ENCODE measurements at regions not wholly inside any gene's neighbourhood (a gene's known extent, or its start where the extent isn't known, plus 50 kb on each side); places are given as distances from the start of the nearest gene placed in this dataset.

DNA sequence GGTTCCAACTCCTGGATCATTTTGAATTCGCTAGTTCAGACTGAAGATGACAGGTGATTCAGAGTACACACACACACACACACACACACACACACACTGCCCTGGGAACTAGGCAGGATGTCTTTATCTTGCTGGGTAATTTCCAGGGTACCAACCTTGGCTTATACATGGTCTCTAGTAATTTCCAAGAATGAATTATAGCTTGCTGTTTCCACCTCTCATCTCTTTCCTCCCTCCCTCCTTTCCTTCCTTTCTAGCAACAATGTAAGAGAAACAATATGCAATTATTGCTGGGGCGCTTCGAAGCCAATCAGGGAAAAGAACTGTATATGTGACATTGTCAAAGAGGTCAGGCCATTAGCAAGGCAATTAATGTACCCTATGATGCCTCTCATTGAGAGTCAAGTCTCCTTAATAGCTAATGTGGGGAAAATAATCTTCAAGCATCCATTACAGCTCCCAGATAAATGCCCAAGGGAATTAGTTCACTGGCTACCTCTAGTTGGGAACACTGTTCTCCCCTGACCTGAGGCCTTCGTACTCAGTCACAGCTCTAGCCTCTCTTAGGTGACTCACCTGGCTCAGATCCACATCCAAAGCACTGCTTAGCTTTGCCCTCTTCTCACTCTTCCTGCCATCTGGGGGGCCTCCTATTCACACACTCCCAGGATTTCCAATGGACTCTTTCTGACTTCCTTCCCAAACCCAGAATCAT, 311.5 kb downstream of the PPP1R2C start:
- Histone ChIP-seq H3K27me3 (ENCODE audit: control insufficient read depth in 3 of 3, insufficient read depth in 3 of 3, low read depth in 1 of 3, low read length in 3 of 3) (no peaks in the 10 kb centered on the region), H2BK5ac (ENCODE audit: low read length) (no peak overlapping the region), H2BK120ac (ENCODE audit: low read depth, low read length) (no peak overlapping the region), H2BK15ac (ENCODE audit: low read length) (no peak overlapping the region), H2AK5ac (ENCODE audit: low read depth, low read length) (no peak overlapping the region), H3K4me2 (ENCODE audit: insufficient read depth, low read length, poor library complexity, severe bottlenecking) (no peak overlapping the region), H3K9me3 (replicated peaks in 1 of 2; ENCODE audit: control insufficient read depth in 2 of 2, insufficient read depth in 1 of 2, low read depth in 1 of 2, low read length in 2 of 2) (no peaks in the 10 kb centered on the region), H3K4ac (ENCODE audit: low read length) (no peak overlapping the region), H3K4me3 (ENCODE audit: low read length in 2 of 2) (no peak overlapping the region), H3K36me3 (replicated peaks in 1 of 2; ENCODE audit: control insufficient read depth in 2 of 2, insufficient read depth in 2 of 2, low read length in 2 of 2) (no peaks in the 10 kb centered on the region), H3K14ac (ENCODE audit: low read length) (no peak overlapping the region), H3K23ac (ENCODE audit: low read depth, low read length, poor library complexity) (no peak overlapping the region), H2BK12ac (ENCODE audit: low read length) (no peak overlapping the region), H3K18ac (ENCODE audit: low read length) (no peak overlapping the region), H3K27ac (replicated peaks; ENCODE audit: low read length) (no peak overlapping the region), H2AFZ (ENCODE audit: low read length) (no peak overlapping the region), H3K9ac (ENCODE audit: low read depth, low read length, poor library complexity) (no peak overlapping the region), H3K4me1 (ENCODE audit: control insufficient read depth in 2 of 2, insufficient read depth in 1 of 2, low read depth in 1 of 2, low read length in 2 of 2) (no peaks in the 10 kb centered on the region), H4K91ac (ENCODE audit: low read depth, low read length, poor library complexity) (no peak overlapping the region), H4K8ac (ENCODE audit: low read depth, low read length) (no peak overlapping the region), H3K79me1 (ENCODE audit: low read depth, low read length) (no peaks in the 10 kb centered on the region)
- no CpG with 5 or more reads among the region's 4 CpGs for WGBS, 2 donors (ENCODE audit: extremely low coverage in 2 of 2, insufficient read length in 2 of 2, insufficient replicate concordance in 1 of 2)
- no peak for DNase-seq (ENCODE audit: low spot score)

- Histone ChIP-seq H3K4me1 (ENCODE audit: control insufficient read depth in 2 of 2, insufficient read depth in 1 of 2, low read depth in 1 of 2, low read length in 2 of 2) (no peaks in the 10 kb centered on the region), H3K4me3 (ENCODE audit: low read length in 2 of 2) (no peak overlapping the region)
These were observed 312.1 kb downstream of the PPP1R2C start for GRCh38 chrX:42465821-42466220.

GRCh38 chrX:42463706-42464490, 314.1 kb downstream of the PPP1R2C start:
- no peak overlapping the region for H3K9ac ChIP-seq (ENCODE audit: low read depth, low read length, poor library complexity)
- no CpG with 5 or more reads among the region's 4 CpGs for WGBS, 2 donors (ENCODE audit: extremely low coverage in 2 of 2, insufficient read length in 2 of 2, insufficient replicate concordance in 1 of 2)
- H2AK5ac ChIP-seq (ENCODE audit: low read depth, low read length) = no peak overlapping the region
- no peak overlapping the region for H2BK15ac ChIP-seq (ENCODE audit: low read length)
- no peak overlapping the region for H3K4me3 ChIP-seq (ENCODE audit: low read length in 2 of 2)
- no peaks in the 10 kb centered on the region for H3K9me3 ChIP-seq (replicated peaks in 1 of 2; ENCODE audit: control insufficient read depth in 2 of 2, insufficient read depth in 1 of 2, low read depth in 1 of 2, low read length in 2 of 2)
- no peaks in the 10 kb centered on the region for H3K79me1 ChIP-seq (ENCODE audit: low read depth, low read length)
- H3K4me2 ChIP-seq (ENCODE audit: insufficient read depth, low read length, poor library complexity, severe bottlenecking) = no peak overlapping the region
- H4K91ac ChIP-seq (ENCODE audit: low read depth, low read length, poor library complexity) = no peak overlapping the region
- H2AFZ ChIP-seq (ENCODE audit: low read length) = no peak overlapping the region
- no peaks in the 10 kb centered on the region for H3K36me3 ChIP-seq (replicated peaks in 1 of 2; ENCODE audit: control insufficient read depth in 2 of 2, insufficient read depth in 2 of 2, low read length in 2 of 2)
- H3K4me1 ChIP-seq (ENCODE audit: control insufficient read depth in 2 of 2, insufficient read depth in 1 of 2, low read depth in 1 of 2, low read length in 2 of 2) = no peaks in the 10 kb centered on the region
- no peak overlapping the region for H4K8ac ChIP-seq (ENCODE audit: low read depth, low read length)
- H3K27me3 ChIP-seq (ENCODE audit: control insufficient read depth in 3 of 3, insufficient read depth in 3 of 3, low read depth in 1 of 3, low read length in 3 of 3) = no peaks in the 10 kb centered on the region
- no peak overlapping the region for H3K14ac ChIP-seq (ENCODE audit: low read length)
- H2BK5ac ChIP-seq (ENCODE audit: low read length) = no peak overlapping the region
- no peak for DNase-seq (ENCODE audit: low spot score)
- no peak overlapping the region for H3K18ac ChIP-seq (ENCODE audit: low read length)
- no peak overlapping the region for H2BK120ac ChIP-seq (ENCODE audit: low read depth, low read length)
- no peak overlapping the region for H3K4ac ChIP-seq (ENCODE audit: low read length)
- no peak overlapping the region for H3K23ac ChIP-seq (ENCODE audit: low read depth, low read length, poor library complexity)
- no peak overlapping the region for H3K27ac ChIP-seq (replicated peaks; ENCODE audit: low read length)
- H2BK12ac ChIP-seq (ENCODE audit: low read length) = no peak overlapping the region

More at GRCh38 chrX:42465821-42466220, 312.1 kb downstream of the PPP1R2C start:
- DNase-seq (ENCODE audit: low spot score) = no peak
- no CpG with 5 or more reads among the region's 1 CpG for WGBS, 2 donors (ENCODE audit: extremely low coverage in 2 of 2, insufficient read length in 2 of 2, insufficient replicate concordance in 1 of 2)
- Histone ChIP-seq H3K14ac (ENCODE audit: low read length) (no peak overlapping the region), H3K27ac (replicated peaks; ENCODE audit: low read length) (no peak overlapping the region), H3K23ac (ENCODE audit: low read depth, low read length, poor library complexity) (no peak overlapping the region), H2BK5ac (ENCODE audit: low read length) (no peak overlapping the region), H2BK12ac (ENCODE audit: low read length) (no peak overlapping the region), H3K4ac (ENCODE audit: low read length) (no peak overlapping the region), H4K91ac (ENCODE audit: low read depth, low read length, poor library complexity) (no peak overlapping the region), H2BK15ac (ENCODE audit: low read length) (no peak overlapping the region), H3K79me1 (ENCODE audit: low read depth, low read length) (no peaks in the 10 kb centered on the region), H3K18ac (ENCODE audit: low read length) (no peak overlapping the region), H4K8ac (ENCODE audit: low read depth, low read length) (no peak overlapping the region), H2BK120ac (ENCODE audit: low read depth, low read length) (no peak overlapping the region), H3K4me2 (ENCODE audit: insufficient read depth, low read length, poor library complexity, severe bottlenecking) (no peak overlapping the region), H2AK5ac (ENCODE audit: low read depth, low read length) (no peak overlapping the region), H3K9ac (ENCODE audit: low read depth, low read length, poor library complexity) (no peak overlapping the region), H2AFZ (ENCODE audit: low read length) (no peak overlapping the region), H3K27me3 (ENCODE audit: control insufficient read depth in 3 of 3, insufficient read depth in 3 of 3, low read depth in 1 of 3, low read length in 3 of 3) (no peaks in the 10 kb centered on the region), H3K36me3 (replicated peaks in 1 of 2; ENCODE audit: control insufficient read depth in 2 of 2, insufficient read depth in 2 of 2, low read length in 2 of 2) (no peaks in the 10 kb centered on the region), H3K9me3 (replicated peaks in 1 of 2; ENCODE audit: control insufficient read depth in 2 of 2, insufficient read depth in 1 of 2, low read depth in 1 of 2, low read length in 2 of 2) (no peaks in the 10 kb centered on the region)

GRCh38 chrX:42462917-42463316, 315.0 kb downstream of the PPP1R2C start:
- Histone ChIP-seq H3K36me3 (replicated peaks in 1 of 2; ENCODE audit: control insufficient read depth in 2 of 2, insufficient read depth in 2 of 2, low read length in 2 of 2) (no peaks in the 10 kb centered on the region), H2BK12ac (ENCODE audit: low read length) (no peak overlapping the region), H3K18ac (ENCODE audit: low read length) (no peak overlapping the region), H3K14ac (ENCODE audit: low read length) (no peak overlapping the region), H3K4ac (ENCODE audit: low read length) (no peak overlapping the region), H3K4me3 (ENCODE audit: low read length in 2 of 2) (no peak overlapping the region), H2BK120ac (ENCODE audit: low read depth, low read length) (no peak overlapping the region), H3K27ac (replicated peaks; ENCODE audit: low read length) (no peak overlapping the region), H4K91ac (ENCODE audit: low read depth, low read length, poor library complexity) (no peak overlapping the region), H3K27me3 (ENCODE audit: control insufficient read depth in 3 of 3, insufficient read depth in 3 of 3, low read depth in 1 of 3, low read length in 3 of 3) (no peaks in the 10 kb centered on the region), H2AK5ac (ENCODE audit: low read depth, low read length) (no peak overlapping the region), H2BK5ac (ENCODE audit: low read length) (no peak overlapping the region), H4K8ac (ENCODE audit: low read depth, low read length) (no peak overlapping the region), H3K9ac (ENCODE audit: low read depth, low read length, poor library complexity) (no peak overlapping the region), H3K79me1 (ENCODE audit: low read depth, low read length) (no peaks in the 10 kb centered on the region), H2BK15ac (ENCODE audit: low read length) (no peak overlapping the region), H3K9me3 (replicated peaks in 1 of 2; ENCODE audit: control insufficient read depth in 2 of 2, insufficient read depth in 1 of 2, low read depth in 1 of 2, low read length in 2 of 2) (no peaks in the 10 kb centered on the region), H3K4me2 (ENCODE audit: insufficient read depth, low read length, poor library complexity, severe bottlenecking) (no peak overlapping the region), H3K4me1 (ENCODE audit: control insufficient read depth in 2 of 2, insufficient read depth in 1 of 2, low read depth in 1 of 2, low read length in 2 of 2) (no peaks in the 10 kb centered on the region), H3K23ac (ENCODE audit: low read depth, low read length, poor library complexity) (no peak overlapping the region), H2AFZ (ENCODE audit: low read length) (no peak overlapping the region)
- DNase-seq (ENCODE audit: low spot score) = no peak
